Thoracic aorta (tissue), 2 donors: ENCODE measurements at regions not wholly inside any gene's neighbourhood (a gene's known extent, or its start where the extent isn't known, plus 50 kb on each side); places are given as distances from the start of the nearest gene placed in this dataset.

ENCODE experiments used
- ATAC-seq: fragments of 150-250 bp; one replicate; pipeline ENCODE4 v1.8.0; 2017; ENCODE audit warnings: low read depth; ENCODE audit not compliant: insufficient number of reproducible peaks, low FRiP score
- DNase-seq: peaks from one replicate; pipeline ENCODE4 v3.0.0-alpha.2; 2020; ENCODE audit warnings: low spot score
- H3K27ac ChIP-seq, 2 donors: fragments of 200-600 bp; sonication (generic); 1 replicate in 1 of 2; 2 replicates in 1 of 2; pipeline ENCODE4 v1.5.1; 2016; ENCODE audit warnings: mild to moderate bottlenecking in 2 of 2, moderate library complexity in 2 of 2
- H3K27me3 ChIP-seq: fragments of 200-600 bp; sonication (generic); replicated peaks from 2 replicates; pipeline ENCODE4 v1.6.0; 2016; ENCODE audit warnings: mild to moderate bottlenecking; ENCODE audit not compliant: insufficient read depth
- H3K36me3 ChIP-seq: fragments of 200-600 bp; sonication (generic); one replicate; pipeline ENCODE4 v1.5.1; 2016
- H3K4me1 ChIP-seq, 2 donors: fragments of 200-600 bp; sonication (generic); 1 replicate in 1 of 2; 2 replicates in 1 of 2; pipeline versions ENCODE4 v1.5.1 to v1.6.0; 2016; ENCODE audit warnings: low read depth in 2 of 2, mild to moderate bottlenecking in 1 of 2; ENCODE audit not compliant: control insufficient read depth in 1 of 2
- H3K4me3 ChIP-seq: fragments of 200-600 bp; sonication (generic); 2 replicates; pipeline ENCODE4 v1.5.1; 2016; ENCODE audit warnings: mild to moderate bottlenecking
- H3K9me3 ChIP-seq: fragments of 200-600 bp; sonication (generic); 2 replicates; pipeline ENCODE4 v1.5.1; 2016
- TF ChIP-seq, protein P1 (sequence below): fragments of 200-600 bp; sonication (generic); IDR thresholded peaks from one replicate; pipeline ENCODE4 v1.5.1; 2019; ENCODE audit warnings: antibody characterized with exemption

DNA sequence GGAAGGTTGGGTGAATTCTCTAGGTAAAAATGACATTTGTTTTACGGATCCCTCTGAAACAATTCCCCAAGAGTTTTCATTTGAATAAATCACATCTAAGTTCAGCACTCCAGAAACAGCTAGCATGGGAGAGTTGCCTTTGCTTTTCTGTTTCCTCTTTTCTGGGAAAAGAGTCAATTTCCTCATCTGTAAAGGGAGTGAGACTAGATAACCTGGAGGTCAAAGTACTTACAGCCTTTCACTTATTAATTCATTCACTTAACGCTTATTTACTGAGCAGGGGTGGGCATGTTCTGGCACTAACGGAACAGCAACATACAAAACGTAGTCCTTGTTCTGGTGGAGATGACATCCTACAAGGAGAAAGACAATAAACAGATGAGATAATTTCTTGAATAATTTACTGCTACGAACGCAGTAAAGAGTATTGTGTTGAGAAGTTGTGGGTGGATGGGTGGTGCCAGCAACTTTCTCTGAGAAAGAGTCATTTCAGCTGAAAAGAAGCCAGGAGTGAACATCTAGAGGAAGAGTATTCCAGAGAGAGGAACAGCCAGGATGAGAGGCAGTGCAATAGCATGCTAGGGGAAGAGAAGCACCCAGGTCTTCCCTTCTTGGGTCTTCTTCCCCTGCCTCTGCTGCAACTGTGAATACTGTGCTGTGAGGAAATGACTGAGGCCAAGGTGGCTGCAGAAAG lies 335.6 kb downstream of the ZSWIM6 start:
- H3K4me1 ChIP-seq = peaks cover 0 to 5% of the 10 kb centered on the region in 2 donors
- H3K36me3 ChIP-seq = no peaks in the 10 kb centered on the region
- H3K27me3 ChIP-seq = no peaks in the 10 kb centered on the region
- TF ChIP-seq, protein P1, sequence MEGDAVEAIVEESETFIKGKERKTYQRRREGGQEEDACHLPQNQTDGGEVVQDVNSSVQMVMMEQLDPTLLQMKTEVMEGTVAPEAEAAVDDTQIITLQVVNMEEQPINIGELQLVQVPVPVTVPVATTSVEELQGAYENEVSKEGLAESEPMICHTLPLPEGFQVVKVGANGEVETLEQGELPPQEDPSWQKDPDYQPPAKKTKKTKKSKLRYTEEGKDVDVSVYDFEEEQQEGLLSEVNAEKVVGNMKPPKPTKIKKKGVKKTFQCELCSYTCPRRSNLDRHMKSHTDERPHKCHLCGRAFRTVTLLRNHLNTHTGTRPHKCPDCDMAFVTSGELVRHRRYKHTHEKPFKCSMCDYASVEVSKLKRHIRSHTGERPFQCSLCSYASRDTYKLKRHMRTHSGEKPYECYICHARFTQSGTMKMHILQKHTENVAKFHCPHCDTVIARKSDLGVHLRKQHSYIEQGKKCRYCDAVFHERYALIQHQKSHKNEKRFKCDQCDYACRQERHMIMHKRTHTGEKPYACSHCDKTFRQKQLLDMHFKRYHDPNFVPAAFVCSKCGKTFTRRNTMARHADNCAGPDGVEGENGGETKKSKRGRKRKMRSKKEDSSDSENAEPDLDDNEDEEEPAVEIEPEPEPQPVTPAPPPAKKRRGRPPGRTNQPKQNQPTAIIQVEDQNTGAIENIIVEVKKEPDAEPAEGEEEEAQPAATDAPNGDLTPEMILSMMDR = no peak
- H3K27ac ChIP-seq = no peak overlapping the region
- ATAC-seq = no peak
- no peaks in the 10 kb centered on the region for H3K9me3 ChIP-seq
- no peak for DNase-seq
- H3K4me3 ChIP-seq = no peak overlapping the region

DNA sequence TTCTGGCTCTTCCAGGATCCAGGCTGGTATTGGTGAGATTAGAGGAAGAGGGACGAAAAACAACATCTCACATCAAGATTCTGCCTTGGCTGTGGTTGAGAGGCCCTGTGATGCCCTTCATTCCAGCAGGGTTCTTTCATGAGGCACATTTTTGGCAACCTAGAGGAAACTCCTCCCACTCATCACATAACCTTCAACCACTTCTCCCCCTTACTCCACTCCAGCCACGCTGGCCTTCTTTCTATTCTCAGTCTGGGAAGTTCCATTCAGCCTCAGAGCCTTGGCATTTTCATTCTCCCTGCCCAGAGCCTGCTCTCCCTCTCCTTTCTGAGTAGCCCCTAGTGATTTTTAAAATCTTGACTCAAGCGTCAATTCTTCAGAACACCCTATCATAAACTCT lies 337.5 kb downstream of the ZSWIM6 start:
- TF ChIP-seq, protein P1 = no peak
- no peak overlapping the region for H3K4me3 ChIP-seq
- H3K36me3 ChIP-seq = no peaks in the 10 kb centered on the region
- ATAC-seq (no peak), DNase-seq (no peak)
- no peak overlapping the region for H3K27ac ChIP-seq
- H3K27me3 ChIP-seq = no peaks in the 10 kb centered on the region
- H3K4me1 ChIP-seq = peaks cover 0 to 5% of the 10 kb centered on the region in 2 donors
- H3K9me3 ChIP-seq = no peaks in the 10 kb centered on the region

DNA sequence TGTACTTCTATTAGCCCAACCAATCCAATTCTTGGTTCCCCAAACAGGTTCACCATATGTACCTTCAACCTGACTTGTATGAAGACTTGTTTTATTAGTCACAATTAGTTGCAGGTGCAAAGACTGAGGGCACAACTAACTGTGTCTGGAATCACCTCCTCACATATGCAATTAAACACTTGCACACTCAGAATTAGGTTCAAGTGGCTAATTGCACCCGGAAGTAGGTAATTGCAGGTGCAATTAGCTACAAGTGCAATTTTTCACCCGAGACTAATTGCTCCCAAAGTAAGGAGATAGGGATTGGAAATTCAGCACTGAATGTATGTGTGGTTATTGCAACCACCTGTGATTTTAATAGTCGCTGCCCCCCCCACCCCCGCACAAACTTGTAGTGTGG lies 338.9 kb downstream of the ZSWIM6 start:
- TF ChIP-seq, protein P1 = no peak
- H3K27me3 ChIP-seq = no peaks in the 10 kb centered on the region
- no peak overlapping the region for H3K4me3 ChIP-seq
- no peaks in the 10 kb centered on the region for H3K9me3 ChIP-seq
- H3K36me3 ChIP-seq = no peaks in the 10 kb centered on the region
- H3K4me1 ChIP-seq = peaks cover 0 to 5% of the 10 kb centered on the region in 2 donors
- ATAC-seq (no peak), DNase-seq (no peak)
- no peak overlapping the region for H3K27ac ChIP-seq

- Histone ChIP-seq H3K4me1 (no peaks in the 10 kb centered on the region), H3K27ac (no peak overlapping the region), H3K9me3 (no peaks in the 10 kb centered on the region), H3K4me3 (no peak overlapping the region), H3K27me3 (no peaks in the 10 kb centered on the region), H3K36me3 (no peaks in the 10 kb centered on the region)
- ATAC-seq = no peak
- TF ChIP-seq, protein P1 = no peak
- DNase-seq = no peak
These were observed 341.1 kb downstream of the ZSWIM6 start for GRCh38 chr5:61673007-61673735.

DNA sequence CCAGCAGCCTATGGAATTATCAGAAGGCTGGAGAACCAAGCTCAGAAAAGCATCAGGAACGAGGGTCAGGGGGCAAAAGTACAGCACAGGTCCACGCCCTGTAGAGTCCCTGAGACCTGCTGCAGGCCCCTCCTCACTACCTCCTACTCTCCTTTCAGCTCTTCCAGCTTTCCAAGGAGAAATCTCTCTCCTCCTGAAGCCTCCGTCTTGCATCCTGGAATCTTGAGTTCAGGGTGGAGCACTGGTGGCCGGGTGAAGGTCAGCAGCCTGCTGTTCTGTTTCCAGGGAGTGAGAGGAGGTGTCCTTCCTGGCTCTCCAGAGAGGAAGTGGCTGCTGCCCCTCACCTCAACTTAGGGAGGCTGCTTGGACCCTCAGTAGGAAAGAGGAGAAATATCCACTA lies 342.3 kb downstream of the ZSWIM6 start:
- DNase-seq (no peak), ATAC-seq (no peak)
- Histone ChIP-seq H3K36me3 (no peaks in the 10 kb centered on the region), H3K27me3 (no peaks in the 10 kb centered on the region), H3K4me1 (no peaks in the 10 kb centered on the region), H3K9me3 (no peaks in the 10 kb centered on the region), H3K27ac (no peak overlapping the region), H3K4me3 (no peak overlapping the region)
- TF ChIP-seq, protein P1 = no peak
